ENCODE measurements at regions not wholly inside any gene's neighbourhood (a gene's known extent, or its start where the extent isn't known, plus 50 kb on each side); places are given as distances from the start of the nearest gene placed in this dataset.

DNA sequence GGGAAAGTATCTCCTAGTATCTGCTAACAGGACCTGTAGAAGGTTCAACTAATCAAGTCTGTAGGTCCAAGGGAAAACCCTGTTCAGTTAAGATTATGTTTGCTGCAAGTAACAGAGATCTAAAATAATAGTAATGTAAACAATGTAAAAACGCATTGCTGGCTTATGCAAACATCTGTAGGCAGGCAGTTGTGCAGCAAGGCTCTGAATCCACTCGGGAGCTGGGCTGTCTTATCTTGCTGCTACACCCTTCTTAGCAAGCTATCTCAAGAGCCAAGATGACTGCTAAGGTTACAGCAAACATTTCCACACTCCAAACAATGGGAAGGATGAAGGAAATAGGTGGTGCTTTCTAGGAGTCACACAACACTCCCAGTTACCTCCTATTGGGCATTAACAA, 397.3 kb upstream of the NRSN1 start:
- TF ChIP-seq, protein P1, sequence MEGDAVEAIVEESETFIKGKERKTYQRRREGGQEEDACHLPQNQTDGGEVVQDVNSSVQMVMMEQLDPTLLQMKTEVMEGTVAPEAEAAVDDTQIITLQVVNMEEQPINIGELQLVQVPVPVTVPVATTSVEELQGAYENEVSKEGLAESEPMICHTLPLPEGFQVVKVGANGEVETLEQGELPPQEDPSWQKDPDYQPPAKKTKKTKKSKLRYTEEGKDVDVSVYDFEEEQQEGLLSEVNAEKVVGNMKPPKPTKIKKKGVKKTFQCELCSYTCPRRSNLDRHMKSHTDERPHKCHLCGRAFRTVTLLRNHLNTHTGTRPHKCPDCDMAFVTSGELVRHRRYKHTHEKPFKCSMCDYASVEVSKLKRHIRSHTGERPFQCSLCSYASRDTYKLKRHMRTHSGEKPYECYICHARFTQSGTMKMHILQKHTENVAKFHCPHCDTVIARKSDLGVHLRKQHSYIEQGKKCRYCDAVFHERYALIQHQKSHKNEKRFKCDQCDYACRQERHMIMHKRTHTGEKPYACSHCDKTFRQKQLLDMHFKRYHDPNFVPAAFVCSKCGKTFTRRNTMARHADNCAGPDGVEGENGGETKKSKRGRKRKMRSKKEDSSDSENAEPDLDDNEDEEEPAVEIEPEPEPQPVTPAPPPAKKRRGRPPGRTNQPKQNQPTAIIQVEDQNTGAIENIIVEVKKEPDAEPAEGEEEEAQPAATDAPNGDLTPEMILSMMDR (IDR thresholded peaks at IDR 0.05; ENCODE audit: poor library complexity) = no peak
- TF ChIP-seq EZH2 (IDR thresholded peaks at IDR 0.05; ENCODE audit: borderline replicate concordance) = no peak
